H9 (cell line): ENCODE measurements at regions not wholly inside any gene's neighbourhood (a gene's known extent, or its start where the extent isn't known, plus 50 kb on each side); places are given as distances from the start of the nearest gene placed in this dataset.
A peak's percentile ranks its signal among the peaks of the same experiment; 100 is the strongest.

Experiments used
- DNase-seq: peaks from one replicate; pipeline ENCODE4 v3.0.0-alpha.2; 2017
- H2AFZ ChIP-seq: one replicate; pipeline ENCODE4 v1.6.1; 2013; ENCODE audit warnings: mild to moderate bottlenecking, low read length, control low read depth, moderate library complexity
- H2AK5ac ChIP-seq: 2 replicates; pipeline ENCODE4 v1.6.1; 2013; ENCODE audit warnings: low read length, control low read depth, mixed read lengths; ENCODE audit not compliant: insufficient read length
- H2BK120ac ChIP-seq: one replicate; pipeline ENCODE4 v1.6.1; 2013; ENCODE audit warnings: low read depth, mild to moderate bottlenecking, low read length, control low read depth, inconsistent platforms; ENCODE audit not compliant: poor library complexity, severe bottlenecking
- H2BK12ac ChIP-seq: 2 replicates; pipeline ENCODE4 v1.6.1; 2013; ENCODE audit warnings: low read length, control low read depth, mixed read lengths, low read depth; ENCODE audit not compliant: insufficient read length
- H2BK15ac ChIP-seq: 2 replicates; pipeline ENCODE4 v1.6.1; 2013; ENCODE audit warnings: low read depth, low read length, control low read depth
- H2BK20ac ChIP-seq: one replicate; pipeline ENCODE4 v1.6.1; 2013; ENCODE audit warnings: low read depth, mild to moderate bottlenecking, low read length, control low read depth, inconsistent platforms; ENCODE audit not compliant: poor library complexity, severe bottlenecking
- H2BK5ac ChIP-seq: 2 replicates; pipeline ENCODE4 v1.6.1; 2013; ENCODE audit warnings: low read length, control low read depth, mixed read lengths; ENCODE audit not compliant: insufficient read length
- H3K14ac ChIP-seq: 2 replicates; pipeline ENCODE4 v1.6.1; 2013; ENCODE audit warnings: low read length, control low read depth; ENCODE audit not compliant: insufficient read depth
- H3K18ac ChIP-seq: 2 replicates; pipeline ENCODE4 v1.6.1; 2013; ENCODE audit warnings: low read depth, mild to moderate bottlenecking, mixed read lengths, low read length, control low read depth; ENCODE audit not compliant: insufficient read length
- H3K23ac ChIP-seq: 2 replicates; pipeline ENCODE4 v1.6.1; 2013; ENCODE audit warnings: low read length, control low read depth, mixed read lengths, low read depth; ENCODE audit not compliant: insufficient read length
- H3K23me2 ChIP-seq: 2 replicates; pipeline ENCODE4 v1.6.1; 2013; ENCODE audit warnings: low read depth, mild to moderate bottlenecking, mixed read lengths, low read length, control low read depth; ENCODE audit not compliant: insufficient read length, poor library complexity, severe bottlenecking
- H3K27ac ChIP-seq: 2 replicates; pipeline ENCODE4 v1.5.1; 2013; ENCODE audit warnings: low read length, control low read depth, mixed read lengths, low read depth; ENCODE audit not compliant: insufficient read length
- H3K27me3 ChIP-seq: 2 replicates; pipeline ENCODE4 v1.6.1; 2013; ENCODE audit warnings: low read length, control low read depth, inconsistent platforms; ENCODE audit not compliant: insufficient read depth
- H3K4ac ChIP-seq: 2 replicates; pipeline ENCODE4 v1.6.1; 2013; ENCODE audit warnings: low read depth, mild to moderate bottlenecking, control low read depth, inconsistent platforms, low read length, moderate library complexity
- H3K4me1 ChIP-seq: 2 replicates; pipeline ENCODE4 v1.6.1; 2013; ENCODE audit warnings: low read length, control low read depth, inconsistent platforms; ENCODE audit not compliant: insufficient read depth
- H3K4me2 ChIP-seq: 2 replicates; pipeline ENCODE4 v1.6.1; 2013; ENCODE audit warnings: low read length, control low read depth, mixed read lengths; ENCODE audit not compliant: insufficient read length, insufficient read depth
- H3K56ac ChIP-seq: 2 replicates; pipeline ENCODE4 v1.6.1; 2013; ENCODE audit warnings: low read depth, mild to moderate bottlenecking, mixed read lengths, low read length, control low read depth; ENCODE audit not compliant: insufficient read length
- H3K79me1 ChIP-seq: 2 replicates; pipeline ENCODE4 v1.6.1; 2013; ENCODE audit warnings: low read depth, mild to moderate bottlenecking, moderate library complexity, low read length, control low read depth, inconsistent platforms; ENCODE audit not compliant: insufficient read depth, poor library complexity, severe bottlenecking
- H3K79me2 ChIP-seq: 2 replicates; pipeline ENCODE4 v1.6.1; 2013; ENCODE audit warnings: low read length, control low read depth, inconsistent platforms; ENCODE audit not compliant: insufficient read depth
- H3K9ac ChIP-seq: 2 replicates; pipeline ENCODE4 v1.6.1; 2013; ENCODE audit warnings: low read length, control low read depth, mixed read lengths; ENCODE audit not compliant: insufficient read length; ENCODE audit errors: extremely low read depth
- H3K9me3 ChIP-seq: one replicate; pipeline ENCODE4 v1.6.1; 2013; ENCODE audit warnings: low read depth, low read length, inconsistent platforms; ENCODE audit not compliant: control insufficient read depth
- H3T11ph ChIP-seq: one replicate; pipeline ENCODE4 v1.6.1; 2013; ENCODE audit warnings: mild to moderate bottlenecking, low read length, control low read depth, inconsistent platforms
- H4K20me1 ChIP-seq: one replicate; pipeline ENCODE4 v1.6.1; 2013; ENCODE audit not compliant: control insufficient read depth, insufficient read length, insufficient read depth
- H4K5ac ChIP-seq: 2 replicates; pipeline ENCODE4 v1.6.1; 2013; ENCODE audit warnings: low read depth, mild to moderate bottlenecking, mixed read lengths, low read length, control low read depth; ENCODE audit not compliant: insufficient read length
- H4K8ac ChIP-seq: replicated peaks from 2 replicates; pipeline ENCODE4 v1.6.1; 2013; ENCODE audit warnings: low read length, control low read depth, mixed read lengths, low read depth; ENCODE audit not compliant: insufficient read length
- H4K91ac ChIP-seq: 2 replicates; pipeline ENCODE4 v1.6.1; 2013; ENCODE audit warnings: low read depth, mild to moderate bottlenecking, moderate library complexity, mixed read lengths, low read length, control low read depth; ENCODE audit not compliant: insufficient read length
- H3K27ac Mint-ChIP-seq, 3 experiments: 2 replicates in 2 of 3; 3 replicates in 1 of 3; pipeline ENCODE4 v1.8.0; 2020 to 2021; ENCODE audit warnings: mixed read lengths in 3 of 3, mild to moderate bottlenecking in 1 of 3, moderate library complexity in 1 of 3
- H3K27me3 Mint-ChIP-seq: 2 replicates; pipeline ENCODE4 v1.8.0; 2021; ENCODE audit warnings: low read depth, mild to moderate bottlenecking, moderate library complexity, mixed read lengths
- H3K36me3 Mint-ChIP-seq, 3 experiments: 2 replicates in 2 of 3; 3 replicates in 1 of 3; pipeline ENCODE4 v1.8.0; 2020 to 2021; ENCODE audit warnings: low read depth in 3 of 3, mixed read lengths in 3 of 3; ENCODE audit not compliant: insufficient read depth in 1 of 3
- H3K4me1 Mint-ChIP-seq, 2 experiments: 2 replicates each; pipeline ENCODE4 v1.8.0; 2020; ENCODE audit warnings: mixed read lengths in 2 of 2
- H3K4me3 Mint-ChIP-seq, 2 experiments: 2 replicates in 1 of 2; 3 replicates in 1 of 2; pipeline ENCODE4 v1.8.0; 2020 to 2021; ENCODE audit warnings: mild to moderate bottlenecking in 2 of 2, mixed read lengths in 2 of 2, moderate library complexity in 1 of 2
- H3K9me3 Mint-ChIP-seq, 2 experiments: 2 replicates in 1 of 2; 3 replicates in 1 of 2; pipeline ENCODE4 v1.8.0; 2020; ENCODE audit warnings: mild to moderate bottlenecking in 2 of 2, mixed read lengths in 2 of 2, moderate library complexity in 1 of 2
- WGBS: extraction: QIAGEN DNeasy Blood & Tissue Kit; methylation state at CpG from one replicate; pipeline ENCODE4 v1.1.7; 2013; ENCODE audit warnings: missing lambda C conversion rate, low lambda C conversion rate, mixed read lengths; ENCODE audit not compliant: insufficient read length; ENCODE audit errors: extremely low coverage; 5-methylcytosine and 5-hydroxymethylcytosine counted together
- TF ChIP-seq, protein P1 (sequence below): fragments of 200-600 bp; sonication (generic); conservative IDR thresholded peaks from 3 replicates; pipeline ENCODE4 v1.8.0; 2021; ENCODE audit warnings: antibody characterized with exemption, mild to moderate bottlenecking

DNA sequence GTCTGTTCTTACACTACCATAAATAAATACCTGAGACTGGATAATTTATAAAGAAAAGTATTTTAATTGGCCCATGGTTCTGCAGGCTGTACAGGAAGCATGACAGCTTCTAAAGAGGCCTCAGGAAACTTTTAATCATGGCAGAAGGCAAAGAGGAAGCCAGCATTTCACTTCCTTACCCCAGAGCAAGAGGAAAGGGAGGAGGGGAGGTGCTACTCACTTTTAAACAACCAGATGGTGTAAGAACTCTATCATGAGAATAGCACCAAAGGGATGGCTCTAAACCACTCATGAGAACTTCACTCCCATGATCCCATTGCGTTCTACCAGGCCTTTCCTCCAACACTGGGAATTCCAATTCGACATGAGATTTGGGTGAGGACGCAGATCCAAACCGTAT, 344.4 kb upstream of the SLC39A10 start:
- Histone ChIP-seq H4K91ac (no peak overlapping the region), H3K9me3 (no peaks in the 10 kb centered on the region), H3K27me3 (peaks cover 2% of the 10 kb centered on the region; the same call in 1 of the 2 replicates), H3K4ac (no peak overlapping the region), H3K27ac (no peak overlapping the region), H2BK20ac (no peak overlapping the region), H3K18ac (no peak overlapping the region), H3K9ac (no peak overlapping the region), H2BK5ac (no peak overlapping the region), H2BK15ac (no peak overlapping the region), H3K23ac (no peak overlapping the region), H3K56ac (no peak overlapping the region), H2AFZ (no peak overlapping the region), H4K5ac (no peak overlapping the region), H3K79me1 (no peaks in the 10 kb centered on the region), H4K20me1 (no peaks in the 10 kb centered on the region), H4K8ac (no peak overlapping the region), H3K14ac (no peak overlapping the region), H3K4me1 (no peaks in the 10 kb centered on the region; the same call in 1 of the 2 replicates), H3K23me2 (no peaks in the 10 kb centered on the region), H3T11ph (no peak overlapping the region), H2BK12ac (no peak overlapping the region), H2BK120ac (no peak overlapping the region), H3K79me2 (no peaks in the 10 kb centered on the region), H2AK5ac (no peak overlapping the region), H3K4me2 (no peak overlapping the region)
- no CpG with 5 or more reads among the region's 4 CpGs for WGBS
- H3K27me3 Mint-ChIP-seq = peaks cover 7% of the 10 kb centered on the region
- no peak overlapping the region for H3K4me3 Mint-ChIP-seq
- no peaks in the 10 kb centered on the region for H3K36me3 Mint-ChIP-seq
- TF ChIP-seq, protein P1, sequence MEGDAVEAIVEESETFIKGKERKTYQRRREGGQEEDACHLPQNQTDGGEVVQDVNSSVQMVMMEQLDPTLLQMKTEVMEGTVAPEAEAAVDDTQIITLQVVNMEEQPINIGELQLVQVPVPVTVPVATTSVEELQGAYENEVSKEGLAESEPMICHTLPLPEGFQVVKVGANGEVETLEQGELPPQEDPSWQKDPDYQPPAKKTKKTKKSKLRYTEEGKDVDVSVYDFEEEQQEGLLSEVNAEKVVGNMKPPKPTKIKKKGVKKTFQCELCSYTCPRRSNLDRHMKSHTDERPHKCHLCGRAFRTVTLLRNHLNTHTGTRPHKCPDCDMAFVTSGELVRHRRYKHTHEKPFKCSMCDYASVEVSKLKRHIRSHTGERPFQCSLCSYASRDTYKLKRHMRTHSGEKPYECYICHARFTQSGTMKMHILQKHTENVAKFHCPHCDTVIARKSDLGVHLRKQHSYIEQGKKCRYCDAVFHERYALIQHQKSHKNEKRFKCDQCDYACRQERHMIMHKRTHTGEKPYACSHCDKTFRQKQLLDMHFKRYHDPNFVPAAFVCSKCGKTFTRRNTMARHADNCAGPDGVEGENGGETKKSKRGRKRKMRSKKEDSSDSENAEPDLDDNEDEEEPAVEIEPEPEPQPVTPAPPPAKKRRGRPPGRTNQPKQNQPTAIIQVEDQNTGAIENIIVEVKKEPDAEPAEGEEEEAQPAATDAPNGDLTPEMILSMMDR = peak; percentile 26; the same call in 1 of the 3 replicates
- H3K27ac Mint-ChIP-seq = no peak overlapping the region
- H3K9me3 Mint-ChIP-seq = no peaks in the 10 kb centered on the region
- H3K4me1 Mint-ChIP-seq = peaks cover 7 to 19% of the 10 kb centered on the region in 2 experiments
- DNase-seq = no peak
